ENCODE measurements at regions not wholly inside any gene's neighbourhood (a gene's known extent, or its start where the extent isn't known, plus 50 kb on each side); places are given as distances from the start of the nearest gene placed in this dataset.

GRCh38 chr9:99360026-99360425, 137.9 kb downstream of the SEC61B start:
- Histone ChIP-seq H3K4me3 (ENCODE audit: insufficient read depth, low read depth, low read length) (no peak overlapping the region), H3K27ac (ENCODE audit: insufficient read depth, low read depth, low read length, poor library complexity, severe bottlenecking) (no peak overlapping the region), H3K27me3 (ENCODE audit: control insufficient read depth, insufficient read depth, low read length, poor library complexity, severe bottlenecking) (no peaks in the 10 kb centered on the region), H3K4me1 (ENCODE audit: control insufficient read depth, insufficient read depth, low read length) (peaks cover 3% of the 10 kb centered on the region), H3K9me3 (ENCODE audit: control insufficient read depth, low read length) (no peaks in the 10 kb centered on the region), H3K36me3 (ENCODE audit: control insufficient read depth, insufficient read depth, low read length) (no peaks in the 10 kb centered on the region)
- WGBS, 2 experiments: 82 to 87% methylated on average over 2 of the region's 2 CpGs

GRCh38 chr9:99361817-99362216, 139.7 kb downstream of the SEC61B start:
- no peaks in the 10 kb centered on the region for H3K27me3 ChIP-seq (ENCODE audit: control insufficient read depth, insufficient read depth, low read length, poor library complexity, severe bottlenecking)
- no peaks in the 10 kb centered on the region for H3K9me3 ChIP-seq (ENCODE audit: control insufficient read depth, low read length)
- 28 to 30% methylated on average over 8 of the region's 8 CpGs for WGBS, 2 experiments
- H3K4me3 ChIP-seq (ENCODE audit: insufficient read depth, low read depth, low read length): no peak overlapping the region
- peaks cover 3% of the 10 kb centered on the region for H3K4me1 ChIP-seq (ENCODE audit: control insufficient read depth, insufficient read depth, low read length)
- no peaks in the 10 kb centered on the region for H3K36me3 ChIP-seq (ENCODE audit: control insufficient read depth, insufficient read depth, low read length)
- H3K27ac ChIP-seq (ENCODE audit: insufficient read depth, low read depth, low read length, poor library complexity, severe bottlenecking): no peak overlapping the region

- no peak overlapping the region for H3K4me3 ChIP-seq (ENCODE audit: insufficient read depth, low read depth, low read length)
- H3K36me3 ChIP-seq (ENCODE audit: control insufficient read depth, insufficient read depth, low read length): no peaks in the 10 kb centered on the region
- peaks cover 3% of the 10 kb centered on the region for H3K4me1 ChIP-seq (ENCODE audit: control insufficient read depth, insufficient read depth, low read length)
- H3K9me3 ChIP-seq (ENCODE audit: control insufficient read depth, low read length): no peaks in the 10 kb centered on the region
- no peaks in the 10 kb centered on the region for H3K27me3 ChIP-seq (ENCODE audit: control insufficient read depth, insufficient read depth, low read length, poor library complexity, severe bottlenecking)
- H3K27ac ChIP-seq (ENCODE audit: insufficient read depth, low read depth, low read length, poor library complexity, severe bottlenecking): no peak overlapping the region
Observed at GRCh38 chr9:99362321-99362720, 140.2 kb downstream of the SEC61B start.

- no peak overlapping the region for H3K4me3 ChIP-seq (ENCODE audit: insufficient read depth, low read depth, low read length)
- no peaks in the 10 kb centered on the region for H3K27me3 ChIP-seq (ENCODE audit: control insufficient read depth, insufficient read depth, low read length, poor library complexity, severe bottlenecking)
- 91 to 97% methylated on average over 3 of the region's 3 CpGs for WGBS, 2 experiments
- H3K9me3 ChIP-seq (ENCODE audit: control insufficient read depth, low read length): no peaks in the 10 kb centered on the region
- no peaks in the 10 kb centered on the region for H3K36me3 ChIP-seq (ENCODE audit: control insufficient read depth, insufficient read depth, low read length)
- no peak overlapping the region for H3K27ac ChIP-seq (ENCODE audit: insufficient read depth, low read depth, low read length, poor library complexity, severe bottlenecking)
- H3K4me1 ChIP-seq (ENCODE audit: control insufficient read depth, insufficient read depth, low read length): peaks cover 9% of the 10 kb centered on the region
Observed at GRCh38 chr9:99363509-99363908, 141.4 kb downstream of the SEC61B start.

- Histone ChIP-seq H3K4me1 (ENCODE audit: control insufficient read depth, insufficient read depth, low read length) (peaks cover 9% of the 10 kb centered on the region), H3K36me3 (ENCODE audit: control insufficient read depth, insufficient read depth, low read length) (no peaks in the 10 kb centered on the region)
- 80 to 81% methylated on average over 7 of the region's 7 CpGs for WGBS, 2 experiments
Observed at GRCh38 chr9:99365233-99365980, 143.3 kb downstream of the SEC61B start.

GRCh38 chr9:99366183-99366582, 144.1 kb downstream of the SEC61B start:
- 95% methylated on average over 9 of the region's 9 CpGs for WGBS, 2 experiments
- no peaks in the 10 kb centered on the region for H3K9me3 ChIP-seq (ENCODE audit: control insufficient read depth, low read length)

More at GRCh38 chr9:99365233-99365980, 143.3 kb downstream of the SEC61B start:
- Histone ChIP-seq H3K27me3 (ENCODE audit: control insufficient read depth, insufficient read depth, low read length, poor library complexity, severe bottlenecking) (no peaks in the 10 kb centered on the region), H3K9me3 (ENCODE audit: control insufficient read depth, low read length) (no peaks in the 10 kb centered on the region), H3K4me3 (ENCODE audit: insufficient read depth, low read depth, low read length) (no peak overlapping the region), H3K27ac (ENCODE audit: insufficient read depth, low read depth, low read length, poor library complexity, severe bottlenecking) (no peak overlapping the region)

GRCh38 chr9:99366621-99367020, 144.5 kb downstream of the SEC61B start:
- H3K36me3 ChIP-seq (ENCODE audit: control insufficient read depth, insufficient read depth, low read length): no peaks in the 10 kb centered on the region
- H3K27ac ChIP-seq (ENCODE audit: insufficient read depth, low read depth, low read length, poor library complexity, severe bottlenecking): no peak overlapping the region
- H3K9me3 ChIP-seq (ENCODE audit: control insufficient read depth, low read length): no peaks in the 10 kb centered on the region
- H3K27me3 ChIP-seq (ENCODE audit: control insufficient read depth, insufficient read depth, low read length, poor library complexity, severe bottlenecking): no peaks in the 10 kb centered on the region
- H3K4me1 ChIP-seq (ENCODE audit: control insufficient read depth, insufficient read depth, low read length): peaks cover 9% of the 10 kb centered on the region
- 93 to 94% methylated on average over 4 of the region's 4 CpGs for WGBS, 2 experiments
- no peak overlapping the region for H3K4me3 ChIP-seq (ENCODE audit: insufficient read depth, low read depth, low read length)

More at GRCh38 chr9:99366183-99366582, 144.1 kb downstream of the SEC61B start:
- Histone ChIP-seq H3K4me3 (ENCODE audit: insufficient read depth, low read depth, low read length) (no peak overlapping the region), H3K36me3 (ENCODE audit: control insufficient read depth, insufficient read depth, low read length) (no peaks in the 10 kb centered on the region), H3K27me3 (ENCODE audit: control insufficient read depth, insufficient read depth, low read length, poor library complexity, severe bottlenecking) (no peaks in the 10 kb centered on the region), H3K4me1 (ENCODE audit: control insufficient read depth, insufficient read depth, low read length) (peaks cover 9% of the 10 kb centered on the region), H3K27ac (ENCODE audit: insufficient read depth, low read depth, low read length, poor library complexity, severe bottlenecking) (no peak overlapping the region)

- Histone ChIP-seq H3K9me3 (ENCODE audit: control insufficient read depth, low read length) (no peaks in the 10 kb centered on the region), H3K36me3 (ENCODE audit: control insufficient read depth, insufficient read depth, low read length) (no peaks in the 10 kb centered on the region), H3K4me1 (ENCODE audit: control insufficient read depth, insufficient read depth, low read length) (peaks cover 9% of the 10 kb centered on the region), H3K27ac (ENCODE audit: insufficient read depth, low read depth, low read length, poor library complexity, severe bottlenecking) (peak overlapping the region; percentile 27), H3K27me3 (ENCODE audit: control insufficient read depth, insufficient read depth, low read length, poor library complexity, severe bottlenecking) (no peaks in the 10 kb centered on the region), H3K4me3 (ENCODE audit: insufficient read depth, low read depth, low read length) (no peak overlapping the region)
- 73 to 74% methylated on average over 31 of the region's 31 CpGs for WGBS, 2 experiments
Observed at GRCh38 chr9:99368341-99369326, 146.6 kb downstream of the SEC61B start.

- 96 to 97% methylated on average over 9 of the region's 9 CpGs for WGBS, 2 experiments
- H3K9me3 ChIP-seq (ENCODE audit: control insufficient read depth, low read length): no peaks in the 10 kb centered on the region
- H3K4me1 ChIP-seq (ENCODE audit: control insufficient read depth, insufficient read depth, low read length): peaks cover 9% of the 10 kb centered on the region
- no peak overlapping the region for H3K27ac ChIP-seq (ENCODE audit: insufficient read depth, low read depth, low read length, poor library complexity, severe bottlenecking)
- H3K4me3 ChIP-seq (ENCODE audit: insufficient read depth, low read depth, low read length): no peak overlapping the region
- H3K27me3 ChIP-seq (ENCODE audit: control insufficient read depth, insufficient read depth, low read length, poor library complexity, severe bottlenecking): no peaks in the 10 kb centered on the region
- no peaks in the 10 kb centered on the region for H3K36me3 ChIP-seq (ENCODE audit: control insufficient read depth, insufficient read depth, low read length)
Observed at GRCh38 chr9:99369327-99369722, 147.2 kb downstream of the SEC61B start.

GRCh38 chr9:99370376-99370775, 148.3 kb downstream of the SEC61B start:
- Histone ChIP-seq H3K4me1 (ENCODE audit: control insufficient read depth, insufficient read depth, low read length) (peaks cover 9% of the 10 kb centered on the region), H3K4me3 (ENCODE audit: insufficient read depth, low read depth, low read length) (no peak overlapping the region), H3K9me3 (ENCODE audit: control insufficient read depth, low read length) (no peaks in the 10 kb centered on the region), H3K36me3 (ENCODE audit: control insufficient read depth, insufficient read depth, low read length) (no peaks in the 10 kb centered on the region), H3K27me3 (ENCODE audit: control insufficient read depth, insufficient read depth, low read length, poor library complexity, severe bottlenecking) (no peaks in the 10 kb centered on the region), H3K27ac (ENCODE audit: insufficient read depth, low read depth, low read length, poor library complexity, severe bottlenecking) (no peak overlapping the region)
- 86 to 92% methylated on average over 3 of the region's 3 CpGs for WGBS, 2 experiments

Measured in ectodermal cell (in vitro differentiated cells).